Keratinocyte (primary cell): ENCODE measurements at regions not wholly inside any gene's neighbourhood (a gene's known extent, or its start where the extent isn't known, plus 50 kb on each side); places are given as distances from the start of the nearest gene placed in this dataset.
A peak's percentile ranks its signal among the peaks of the same experiment; 100 is the strongest.

Experiments
- EZH2 ChIP-seq: IDR thresholded peaks from one replicate; pipeline ENCODE4 v1.6.1; 2012; ENCODE audit warnings: inconsistent platforms, mild to moderate bottlenecking, low read length, moderate library complexity
- TF ChIP-seq, protein P1 (sequence below), 3 experiments: IDR thresholded peaks in 1 of 3; conservative IDR thresholded peaks in 1 of 3; optimal IDR thresholded peaks in 1 of 3; 2 replicates in 2 of 3; 3 replicates in 1 of 3; pipeline versions ENCODE3 to v1.5.1; 2011; ENCODE audit warnings: low read length in 3 of 3, mild to moderate bottlenecking in 3 of 3, moderate library complexity in 2 of 3, control low read depth in 1 of 3, inconsistent platforms in 1 of 3; ENCODE audit not compliant: insufficient read depth in 2 of 3; ENCODE audit errors: extremely low read depth in 1 of 3

DNA sequence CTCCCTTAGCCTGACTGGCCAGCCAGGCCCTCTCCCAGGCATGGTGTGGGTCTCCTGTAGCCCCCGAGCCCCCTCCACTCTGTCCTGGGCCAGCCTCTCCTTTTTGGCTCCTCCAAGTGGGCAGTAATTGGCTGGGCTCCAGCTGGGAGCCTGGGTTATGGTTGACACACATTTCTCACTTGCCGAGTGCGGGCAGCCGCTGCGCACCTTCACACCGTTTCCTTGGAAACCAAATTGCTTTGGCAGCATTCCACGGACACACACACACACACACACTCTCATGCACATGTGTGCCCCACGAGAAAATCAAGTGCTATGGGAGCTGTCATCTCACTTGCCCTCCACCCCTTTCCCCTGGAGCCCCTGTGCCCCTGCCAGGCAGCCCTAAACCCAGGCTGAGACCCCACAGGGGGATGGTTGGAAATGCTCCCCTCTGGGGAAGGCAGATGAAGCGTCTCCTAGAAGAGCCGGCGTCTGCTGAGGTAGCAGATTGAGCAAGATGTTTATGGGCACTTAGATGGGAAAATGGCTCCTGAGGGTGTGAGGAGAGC lies 402.7 kb upstream of the TNRC6C start:
- TF ChIP-seq, protein P1, sequence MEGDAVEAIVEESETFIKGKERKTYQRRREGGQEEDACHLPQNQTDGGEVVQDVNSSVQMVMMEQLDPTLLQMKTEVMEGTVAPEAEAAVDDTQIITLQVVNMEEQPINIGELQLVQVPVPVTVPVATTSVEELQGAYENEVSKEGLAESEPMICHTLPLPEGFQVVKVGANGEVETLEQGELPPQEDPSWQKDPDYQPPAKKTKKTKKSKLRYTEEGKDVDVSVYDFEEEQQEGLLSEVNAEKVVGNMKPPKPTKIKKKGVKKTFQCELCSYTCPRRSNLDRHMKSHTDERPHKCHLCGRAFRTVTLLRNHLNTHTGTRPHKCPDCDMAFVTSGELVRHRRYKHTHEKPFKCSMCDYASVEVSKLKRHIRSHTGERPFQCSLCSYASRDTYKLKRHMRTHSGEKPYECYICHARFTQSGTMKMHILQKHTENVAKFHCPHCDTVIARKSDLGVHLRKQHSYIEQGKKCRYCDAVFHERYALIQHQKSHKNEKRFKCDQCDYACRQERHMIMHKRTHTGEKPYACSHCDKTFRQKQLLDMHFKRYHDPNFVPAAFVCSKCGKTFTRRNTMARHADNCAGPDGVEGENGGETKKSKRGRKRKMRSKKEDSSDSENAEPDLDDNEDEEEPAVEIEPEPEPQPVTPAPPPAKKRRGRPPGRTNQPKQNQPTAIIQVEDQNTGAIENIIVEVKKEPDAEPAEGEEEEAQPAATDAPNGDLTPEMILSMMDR (optimal IDR thresholded peaks at IDR 0.05 in 1 of 3, IDR thresholded peaks at IDR 0.05 in 1 of 3, conservative IDR thresholded peaks at IDR 0.05 in 1 of 3; ENCODE audit: extremely low read depth in 1 of 3, insufficient read depth in 2 of 3, low read length in 3 of 3) = no peak
- TF ChIP-seq EZH2 = peak; percentile 36
